SHP77 (cell line): ENCODE measurements at regions not wholly inside any gene's neighbourhood (a gene's known extent, or its start where the extent isn't known, plus 50 kb on each side); places are given as distances from the start of the nearest gene placed in this dataset.
"Not testable (repeated sequence)": the region's sequence is repeated elsewhere in the genome, so short reads cannot be mapped to it uniquely, and the experiment has no call there.

ENCODE experiments used
- DNase-seq, 2 experiments: peaks; one replicate each; lab custom pipeline; 2025; lab: John Stamatoyannopoulos, UW

- not testable (repeated sequence) for DNase-seq
Measured at GRCh38 chrX:149420566-149420965, 84.5 kb downstream of the IDS start.

- no peak for DNase-seq
Measured at GRCh38 chrX:149398027-149398426, 107.1 kb downstream of the IDS start.

- peak in 1 of 2 experiments; percentile 13 for DNase-seq
Measured at GRCh38 chrX:149392921-149393320, 112.2 kb downstream of the IDS start.

GRCh38 chrX:149383852-149384251 is 121.3 kb downstream of the IDS start:
- DNase-seq: no peak

- no peak for DNase-seq
Measured at GRCh38 chrX:149374751-149375150, 130.4 kb downstream of the IDS start.

- no peak for DNase-seq
Measured at GRCh38 chrX:149372866-149373265, 132.2 kb downstream of the IDS start.

- no peak for DNase-seq
Measured at GRCh38 chrX:149371986-149372385, 133.1 kb downstream of the IDS start.

- DNase-seq: no peak
Measured at GRCh38 chrX:149370097-149370496, 135.0 kb downstream of the IDS start.

- DNase-seq: no peak
Measured at GRCh38 chrX:149365552-149365951, 139.6 kb downstream of the IDS start.

GRCh38 chrX:149365061-149365460 is 140.0 kb downstream of the IDS start:
- DNase-seq: no peak

GRCh38 chrX:149363965-149364364 is 141.1 kb downstream of the IDS start:
- no peak for DNase-seq

- no peak for DNase-seq
Measured at GRCh38 chrX:149346306-149346705, 158.8 kb downstream of the IDS start.

GRCh38 chrX:149322316-149322715 is 182.8 kb downstream of the IDS start:
- DNase-seq: no peak

- no peak for DNase-seq
Measured at GRCh38 chrX:149313871-149314371, 191.2 kb downstream of the IDS start.

- DNase-seq: no peak
Measured at GRCh38 chrX:149312988-149313387, 192.1 kb downstream of the IDS start.

GRCh38 chrX:149312097-149312496 is 193.0 kb downstream of the IDS start:
- no peak for DNase-seq

GRCh38 chrX:149302705-149303104 is 202.4 kb downstream of the IDS start:
- DNase-seq: no peak

GRCh38 chrX:149298111-149298510 is 207.0 kb downstream of the IDS start:
- DNase-seq: no peak

- DNase-seq: no peak
Measured at GRCh38 chrX:149296092-149296491, 209.0 kb downstream of the IDS start.

GRCh38 chrX:149286940-149287349 is 218.2 kb downstream of the IDS start:
- peak in 1 of 2 experiments; percentile 10 for DNase-seq

GRCh38 chrX:149284616-149285015 is 220.5 kb downstream of the IDS start:
- DNase-seq: no peak

GRCh38 chrX:149283853-149284252 is 221.3 kb downstream of the IDS start:
- no peak for DNase-seq

GRCh38 chrX:149282909-149283308 is 222.2 kb downstream of the IDS start:
- no peak for DNase-seq

- DNase-seq: no peak
Measured at GRCh38 chrX:149280011-149280410, 225.1 kb downstream of the IDS start.

GRCh38 chrX:149275836-149276235 is 229.3 kb downstream of the IDS start:
- DNase-seq: no peak
